Central memory CD8-positive, alpha-beta T cell (primary cell): ENCODE measurements at regions not wholly inside any gene's neighbourhood (a gene's known extent, or its start where the extent isn't known, plus 50 kb on each side); places are given as distances from the start of the nearest gene placed in this dataset.

Source experiments
- ATAC-seq: fragments of 150-1000 bp; cut with Tn5 transposase; replicated peaks from 2 replicates; pipeline ENCODE4 v1.10.0; 2022; ENCODE audit warnings: mild to moderate bottlenecking, moderate FRiP score, moderate number of reproducible peaks; ENCODE audit not compliant: poor library complexity, severe bottlenecking; ENCODE audit errors: extremely low read depth
- DNase-seq, 2 donors: peaks; one replicate each; pipeline ENCODE4 v3.0.0; 2021; ENCODE audit warnings: low spot score in 2 of 2
- H3K27ac Mint-ChIP-seq: one replicate; pipeline ENCODE4 v1.8.0; 2022; ENCODE audit warnings: low read depth, mild to moderate bottlenecking, moderate library complexity, mixed read lengths
- H3K27me3 Mint-ChIP-seq: one replicate; pipeline ENCODE4 v1.8.0; 2022; ENCODE audit warnings: mixed read lengths
- H3K36me3 Mint-ChIP-seq: one replicate; pipeline ENCODE4 v1.8.0; 2022; ENCODE audit warnings: mild to moderate bottlenecking, moderate library complexity, mixed read lengths; ENCODE audit not compliant: insufficient read depth
- H3K4me1 Mint-ChIP-seq: one replicate; pipeline ENCODE4 v1.8.0; 2022; ENCODE audit warnings: mixed read lengths
- H3K4me3 Mint-ChIP-seq: one replicate; pipeline ENCODE4 v1.8.0; 2022; ENCODE audit warnings: mild to moderate bottlenecking, moderate library complexity, mixed read lengths
- H3K9me3 Mint-ChIP-seq: one replicate; pipeline ENCODE4 v1.8.0; 2022; ENCODE audit warnings: mixed read lengths

DNA sequence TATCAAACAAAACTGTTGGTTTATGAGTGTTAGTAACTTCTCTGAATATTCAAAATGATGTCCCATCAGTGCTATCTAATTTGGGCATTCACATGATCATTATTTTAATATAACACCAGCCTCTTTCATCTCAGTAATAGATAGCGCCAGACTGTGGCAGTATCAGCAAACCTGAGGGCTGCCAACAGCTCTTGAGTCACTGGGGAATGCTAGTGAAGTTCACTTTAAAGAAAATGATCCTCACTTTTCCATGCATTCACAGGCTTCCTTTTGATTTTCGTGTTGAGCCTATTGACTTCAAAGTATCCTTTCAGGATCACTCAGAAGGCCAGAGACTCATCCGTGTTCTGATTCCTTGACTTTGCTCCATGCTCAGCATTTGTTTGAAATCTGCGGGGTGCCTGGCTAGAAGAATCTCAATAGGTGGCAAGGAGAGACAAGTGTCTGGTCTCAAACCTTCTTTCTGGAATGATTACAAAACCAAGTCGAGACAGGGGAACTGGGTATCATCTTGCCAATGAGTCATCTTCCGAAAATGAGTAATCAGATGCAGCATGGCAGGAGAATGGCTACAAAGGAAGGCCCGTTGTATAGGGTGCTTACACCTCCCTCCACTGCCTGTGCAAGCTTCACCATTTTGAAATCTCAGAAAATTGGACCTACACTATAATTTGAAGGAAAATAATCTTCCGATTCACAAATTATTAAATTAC lies 509.1 kb downstream of the RASEF start:
- H3K36me3 Mint-ChIP-seq, result no peaks in the 10 kb centered on the region
- H3K4me3 Mint-ChIP-seq, result no peak overlapping the region
- DNase-seq (no peak), ATAC-seq (no peak)
- no peaks in the 10 kb centered on the region for H3K4me1 Mint-ChIP-seq
- H3K27me3 Mint-ChIP-seq, result no peaks in the 10 kb centered on the region
- no peak overlapping the region for H3K27ac Mint-ChIP-seq
- H3K9me3 Mint-ChIP-seq, result peaks cover 4% of the 10 kb centered on the region

DNA sequence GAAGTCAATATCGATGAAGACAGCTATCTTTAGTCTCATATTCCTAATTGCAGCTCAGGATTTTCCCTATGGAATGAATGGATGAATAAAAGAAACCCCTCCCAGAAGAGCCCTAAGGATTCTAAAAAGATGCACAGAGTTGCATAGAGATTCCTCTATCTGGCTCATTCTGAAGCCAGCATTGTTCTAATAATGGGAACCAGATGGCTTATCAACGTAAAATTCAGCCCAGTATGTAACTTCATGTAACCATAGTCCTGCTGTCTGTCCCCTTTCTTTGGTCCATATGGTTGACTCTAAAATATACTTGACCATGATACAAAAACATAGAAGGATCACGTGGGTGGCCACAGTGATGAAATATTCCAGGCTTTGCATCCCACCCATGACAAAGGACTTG lies 508.6 kb downstream of the RASEF start:
- H3K9me3 Mint-ChIP-seq, result peaks cover 5% of the 10 kb centered on the region
- DNase-seq (no peak), ATAC-seq (no peak)
- no peak overlapping the region for H3K4me3 Mint-ChIP-seq
- H3K4me1 Mint-ChIP-seq, result no peaks in the 10 kb centered on the region
- no peaks in the 10 kb centered on the region for H3K36me3 Mint-ChIP-seq
- H3K27ac Mint-ChIP-seq, result no peak overlapping the region
- H3K27me3 Mint-ChIP-seq, result no peaks in the 10 kb centered on the region

DNA sequence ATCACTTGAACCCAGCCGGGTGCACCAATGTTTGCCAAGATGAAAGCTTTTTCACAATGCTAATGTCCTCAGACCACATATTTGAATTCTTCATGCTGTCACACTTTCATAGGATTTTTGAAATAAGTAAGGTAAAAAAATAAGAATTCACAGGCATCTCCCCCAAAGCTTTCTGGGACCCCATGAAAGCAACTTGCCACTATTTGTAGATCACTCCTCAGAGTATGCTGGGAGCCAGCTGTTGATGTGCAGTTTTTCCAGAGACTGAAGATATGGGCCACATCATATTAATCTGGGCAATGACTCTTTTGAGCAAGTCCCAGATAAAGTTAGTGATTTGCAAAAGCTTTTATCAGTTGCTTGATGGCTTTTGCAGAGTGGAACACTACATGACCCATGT lies 507.9 kb downstream of the RASEF start:
- H3K9me3 Mint-ChIP-seq, result peaks cover 11% of the 10 kb centered on the region
- no peak overlapping the region for H3K27ac Mint-ChIP-seq
- DNase-seq (no peak), ATAC-seq (no peak)
- no peaks in the 10 kb centered on the region for H3K36me3 Mint-ChIP-seq
- H3K4me1 Mint-ChIP-seq, result no peaks in the 10 kb centered on the region
- H3K4me3 Mint-ChIP-seq, result no peak overlapping the region
- no peaks in the 10 kb centered on the region for H3K27me3 Mint-ChIP-seq

DNA sequence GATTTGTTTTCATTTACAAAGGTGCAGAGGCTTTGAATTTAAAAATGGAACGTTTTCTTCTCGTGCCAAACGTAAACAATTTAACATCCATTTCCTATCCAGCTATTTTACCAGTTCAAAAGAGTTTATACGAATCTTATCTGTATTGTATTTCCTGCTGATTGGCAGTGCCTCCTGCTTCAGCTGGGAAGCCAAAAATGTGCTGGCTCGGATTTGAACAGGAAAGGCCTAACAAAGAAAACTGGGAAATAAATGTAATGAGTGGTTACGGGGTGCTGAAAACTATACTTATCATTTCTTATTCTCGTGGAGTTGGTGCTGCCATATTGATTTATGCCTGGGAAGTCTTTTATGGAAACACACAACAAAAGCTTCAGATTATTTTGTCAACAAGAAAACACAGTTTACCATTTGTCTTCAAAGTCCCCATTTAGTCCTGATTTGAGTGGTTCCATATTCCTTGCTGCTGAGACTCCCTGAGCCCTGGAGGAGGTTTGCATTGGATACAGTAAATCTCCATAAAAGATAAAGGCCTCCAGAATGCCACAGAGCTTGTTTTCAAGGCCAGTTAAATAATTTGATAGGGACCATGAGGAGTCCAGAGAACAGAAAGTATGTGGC lies 507.4 kb downstream of the RASEF start:
- H3K4me1 Mint-ChIP-seq, result no peaks in the 10 kb centered on the region
- DNase-seq (no peak), ATAC-seq (no peak)
- no peaks in the 10 kb centered on the region for H3K36me3 Mint-ChIP-seq
- no peak overlapping the region for H3K27ac Mint-ChIP-seq
- H3K27me3 Mint-ChIP-seq, result no peaks in the 10 kb centered on the region
- H3K4me3 Mint-ChIP-seq, result no peak overlapping the region
- peaks cover 11% of the 10 kb centered on the region for H3K9me3 Mint-ChIP-seq

DNA sequence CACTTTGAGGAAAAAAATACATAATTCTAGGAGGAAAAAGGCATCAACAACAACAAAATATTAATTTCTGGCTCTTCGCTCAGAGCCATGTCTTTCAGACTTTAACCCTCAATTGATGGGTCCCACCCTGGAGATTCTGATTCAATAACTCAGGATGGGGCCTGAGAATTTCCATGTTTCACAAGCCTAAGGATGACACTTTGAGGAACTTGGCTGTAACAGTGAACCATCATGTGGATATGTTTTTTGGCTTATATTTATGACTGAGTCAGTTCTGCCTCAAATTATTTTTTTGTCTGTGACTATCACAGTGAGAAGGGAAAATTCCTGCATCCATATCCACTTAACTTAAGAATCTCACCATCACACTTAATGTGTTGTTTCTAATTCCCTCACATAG lies 504.6 kb downstream of the RASEF start:
- H3K9me3 Mint-ChIP-seq, result peaks cover 11% of the 10 kb centered on the region
- ATAC-seq, result no peak

DNA sequence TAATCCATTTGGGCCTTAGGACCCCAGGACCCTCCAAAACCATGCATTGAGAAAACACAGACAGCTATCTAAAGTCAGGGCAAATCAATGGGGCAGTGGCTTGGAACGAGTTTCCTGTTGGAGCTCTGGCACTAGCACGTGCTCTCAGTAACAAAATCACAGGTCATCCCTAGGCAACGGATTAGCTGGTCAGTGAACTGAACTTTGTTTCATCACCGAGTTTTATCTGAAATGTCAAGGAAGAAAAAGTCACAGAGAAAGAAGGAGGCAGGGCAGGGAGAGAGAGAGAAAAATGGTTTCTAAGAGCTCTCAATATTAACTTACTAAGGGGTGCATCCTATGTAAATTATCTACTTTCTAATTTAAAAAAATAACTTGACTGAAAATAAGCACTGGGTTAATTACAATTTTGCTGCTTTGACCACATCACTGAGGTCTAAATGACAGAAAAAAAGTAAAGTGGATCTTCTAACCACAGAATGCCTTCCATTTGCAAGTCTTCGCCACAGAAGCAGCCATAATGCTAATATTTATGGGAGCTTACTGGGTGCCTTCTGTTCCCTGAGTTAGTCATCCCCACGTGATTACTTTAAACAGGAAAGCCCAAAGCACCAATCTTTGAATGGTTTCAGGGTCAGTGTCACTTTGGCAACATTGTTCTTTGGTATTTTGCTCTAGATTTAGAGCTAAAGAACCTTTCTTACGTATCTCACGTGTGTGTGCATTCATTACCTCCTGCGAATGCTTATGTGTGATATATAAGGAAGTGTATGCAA lies 503.9 kb downstream of the RASEF start:
- no peaks in the 10 kb centered on the region for H3K36me3 Mint-ChIP-seq
- ATAC-seq (no peak), DNase-seq (no peak)
- no peaks in the 10 kb centered on the region for H3K4me1 Mint-ChIP-seq
- no peak overlapping the region for H3K4me3 Mint-ChIP-seq
- H3K27me3 Mint-ChIP-seq, result no peaks in the 10 kb centered on the region
- no peak overlapping the region for H3K27ac Mint-ChIP-seq
- peaks cover 11% of the 10 kb centered on the region for H3K9me3 Mint-ChIP-seq

More for the DNA sequence above, 504.6 kb downstream of the RASEF start:
- DNase-seq, result no peak
- no peaks in the 10 kb centered on the region for H3K36me3 Mint-ChIP-seq
- no peaks in the 10 kb centered on the region for H3K27me3 Mint-ChIP-seq
- H3K4me3 Mint-ChIP-seq, result no peak overlapping the region
- no peaks in the 10 kb centered on the region for H3K4me1 Mint-ChIP-seq
- H3K27ac Mint-ChIP-seq, result no peak overlapping the region

DNA sequence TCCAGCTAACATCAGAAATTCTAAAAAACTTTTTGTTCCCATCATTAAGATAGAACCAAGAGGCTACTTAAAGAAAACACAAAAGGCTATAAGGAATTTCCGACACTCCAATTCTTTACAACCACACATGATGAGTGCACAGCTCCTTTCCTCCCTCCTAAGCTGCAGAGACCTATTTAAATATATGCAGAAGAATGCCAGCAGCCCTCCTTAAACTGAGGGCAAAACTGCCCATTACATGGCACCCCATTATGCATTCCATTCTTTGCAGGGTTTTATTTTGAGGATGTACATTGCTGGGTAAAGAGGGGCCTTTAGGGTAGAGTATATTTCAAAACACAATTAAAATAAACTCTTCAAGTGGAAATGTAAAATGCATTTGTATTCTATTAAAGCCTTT lies 502.9 kb downstream of the RASEF start:
- H3K4me1 Mint-ChIP-seq, result no peaks in the 10 kb centered on the region
- no peak for ATAC-seq
- H3K27ac Mint-ChIP-seq, result no peak overlapping the region
- H3K27me3 Mint-ChIP-seq, result no peaks in the 10 kb centered on the region
- H3K36me3 Mint-ChIP-seq, result no peaks in the 10 kb centered on the region
- peaks cover 11% of the 10 kb centered on the region for H3K9me3 Mint-ChIP-seq
- H3K4me3 Mint-ChIP-seq, result no peak overlapping the region
- no peak for DNase-seq

DNA sequence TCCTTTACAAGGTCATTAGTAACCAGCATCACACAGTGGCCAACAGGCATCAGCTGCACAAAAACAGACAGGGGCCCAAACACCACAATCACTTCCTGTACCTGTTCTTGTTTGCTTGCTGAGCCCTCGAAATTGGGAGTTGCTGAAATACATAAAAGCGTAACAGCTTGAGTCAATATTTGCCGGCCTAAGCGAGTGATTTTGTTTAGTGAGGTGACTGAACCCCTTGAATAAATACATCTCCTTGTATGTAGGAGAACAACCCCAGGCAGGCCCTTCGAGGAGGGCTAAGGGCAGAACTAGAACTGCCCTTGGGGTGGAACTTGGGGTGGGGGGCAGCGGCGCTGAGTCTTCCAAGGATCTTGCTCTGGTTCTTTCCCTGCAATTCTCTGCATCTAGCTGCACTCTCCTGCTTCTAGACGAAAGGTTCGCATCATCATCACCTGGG lies 502.5 kb downstream of the RASEF start:
- Mint-ChIP-seq H3K36me3 (no peaks in the 10 kb centered on the region), H3K4me3 (no peak overlapping the region)
- no peak for ATAC-seq

DNA sequence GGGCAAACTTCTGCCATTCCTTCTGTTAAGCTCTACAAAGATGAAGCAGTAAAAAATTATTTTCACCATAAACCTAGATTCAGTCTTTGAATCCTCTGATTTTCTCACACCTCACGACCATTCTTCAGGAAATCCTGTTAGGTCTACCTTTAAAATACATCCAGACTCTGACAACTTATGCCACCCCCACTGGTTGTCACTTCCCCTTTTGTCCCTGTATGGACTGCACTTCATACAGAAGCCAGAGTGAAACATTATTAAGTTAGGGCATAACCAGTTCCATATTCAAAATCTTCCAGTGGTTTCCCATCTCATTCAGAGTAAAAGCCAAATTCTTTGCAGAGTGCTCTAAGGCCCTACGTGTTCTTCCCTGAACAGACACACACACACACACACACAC lies 499.8 kb downstream of the RASEF start:
- ATAC-seq (no peak), DNase-seq (no peak)
- H3K4me3 Mint-ChIP-seq, result no peak overlapping the region
- H3K27ac Mint-ChIP-seq, result no peak overlapping the region
- H3K9me3 Mint-ChIP-seq, result peaks cover 8% of the 10 kb centered on the region
- no peaks in the 10 kb centered on the region for H3K4me1 Mint-ChIP-seq
- H3K27me3 Mint-ChIP-seq, result no peaks in the 10 kb centered on the region
- H3K36me3 Mint-ChIP-seq, result peaks cover 2% of the 10 kb centered on the region

More for the DNA sequence above, 502.5 kb downstream of the RASEF start:
- no peak for DNase-seq
- Mint-ChIP-seq H3K9me3 (peaks cover 11% of the 10 kb centered on the region), H3K27ac (no peak overlapping the region), H3K4me1 (no peaks in the 10 kb centered on the region), H3K27me3 (no peaks in the 10 kb centered on the region)

DNA sequence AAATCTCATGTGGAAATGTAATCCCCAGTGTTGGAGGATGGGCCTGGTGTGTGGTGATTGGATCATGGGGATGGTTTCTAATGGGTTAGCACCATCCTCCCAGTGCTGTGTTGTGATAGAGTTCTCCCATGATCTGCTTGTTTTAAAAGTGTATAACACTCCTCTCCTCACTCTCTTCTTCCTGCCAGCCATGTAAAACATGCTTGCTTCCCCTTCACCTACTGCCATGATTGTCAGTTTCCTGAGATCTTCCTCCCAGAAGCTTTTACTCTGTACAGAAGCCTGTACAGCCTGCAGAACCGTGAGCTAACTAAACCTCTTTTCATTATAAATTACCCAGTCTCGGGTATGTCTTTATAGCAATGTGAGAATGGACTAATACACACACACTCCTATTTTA lies 499.1 kb downstream of the RASEF start:
- no peak for ATAC-seq
- peaks cover 8% of the 10 kb centered on the region for H3K9me3 Mint-ChIP-seq

DNA sequence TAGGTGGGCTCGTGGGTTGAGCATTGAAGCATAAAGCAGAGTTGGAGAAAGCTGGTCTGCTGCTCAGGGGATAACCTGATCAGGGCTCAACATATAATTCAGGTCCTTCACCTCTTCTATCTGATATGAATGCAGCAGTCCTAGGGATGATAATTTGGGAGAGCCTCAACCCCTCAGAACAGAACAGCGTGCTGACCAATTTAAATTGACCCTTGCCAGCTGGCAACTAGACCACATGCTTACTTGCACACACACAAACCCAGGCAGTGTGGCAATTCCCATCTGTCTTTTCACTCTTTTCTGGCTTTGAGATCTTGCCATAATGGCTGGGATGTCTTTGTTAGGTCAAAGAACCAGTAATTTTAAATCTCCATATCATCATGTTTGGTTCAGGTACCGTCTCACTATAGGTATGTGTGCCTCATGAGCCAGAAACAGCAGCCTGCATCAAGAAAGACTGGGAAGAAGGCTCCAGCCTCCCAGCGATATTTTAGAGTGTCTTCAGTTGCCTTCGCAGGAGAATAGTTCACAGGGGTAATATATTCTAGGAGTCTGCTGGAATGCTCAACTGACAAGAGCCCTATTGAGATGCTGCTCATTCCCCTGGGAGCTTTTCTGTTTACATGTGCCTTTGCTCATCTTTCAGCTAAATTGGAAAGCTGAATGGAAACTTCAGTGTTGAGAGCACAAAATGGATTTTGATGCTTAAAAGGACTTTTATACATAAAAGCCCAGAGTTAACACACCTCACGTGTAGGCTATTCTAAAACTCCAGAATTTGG lies 497.6 kb downstream of the RASEF start:
- H3K4me3 Mint-ChIP-seq, result no peak overlapping the region
- H3K27ac Mint-ChIP-seq, result no peak overlapping the region
- no peaks in the 10 kb centered on the region for H3K4me1 Mint-ChIP-seq
- no peak for ATAC-seq
- H3K36me3 Mint-ChIP-seq, result peaks cover 3% of the 10 kb centered on the region
- H3K9me3 Mint-ChIP-seq, result peaks cover 5% of the 10 kb centered on the region
- no peak for DNase-seq
- no peaks in the 10 kb centered on the region for H3K27me3 Mint-ChIP-seq

More for the DNA sequence above, 499.1 kb downstream of the RASEF start:
- H3K36me3 Mint-ChIP-seq, result peaks cover 2% of the 10 kb centered on the region
- H3K4me1 Mint-ChIP-seq, result no peaks in the 10 kb centered on the region
- H3K27ac Mint-ChIP-seq, result no peak overlapping the region
- no peaks in the 10 kb centered on the region for H3K27me3 Mint-ChIP-seq
- DNase-seq, result no peak
- no peak overlapping the region for H3K4me3 Mint-ChIP-seq

DNA sequence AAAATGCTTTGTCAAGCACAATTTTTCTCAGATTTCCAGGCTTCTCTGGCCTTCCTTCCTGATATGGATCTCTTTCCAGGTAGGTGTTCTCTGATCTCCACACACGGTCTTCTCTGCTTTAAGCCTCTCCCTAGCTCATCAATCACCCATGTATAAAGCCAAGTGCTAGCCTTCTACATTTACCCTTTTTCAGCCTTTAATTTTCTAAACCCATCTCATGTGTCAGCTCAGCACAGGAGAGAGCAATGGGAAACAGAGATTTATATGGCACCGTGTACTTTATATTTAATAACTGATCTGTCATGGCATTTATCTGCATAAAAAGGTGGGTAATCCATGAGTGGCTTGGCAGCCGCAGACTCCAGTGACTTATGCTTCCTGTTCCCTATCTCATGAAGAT lies 495.0 kb downstream of the RASEF start:
- H3K36me3 Mint-ChIP-seq, result peaks cover 3% of the 10 kb centered on the region
- H3K4me1 Mint-ChIP-seq, result no peaks in the 10 kb centered on the region
- peaks cover 10% of the 10 kb centered on the region for H3K9me3 Mint-ChIP-seq
- H3K4me3 Mint-ChIP-seq, result no peak overlapping the region
- H3K27ac Mint-ChIP-seq, result no peak overlapping the region
- DNase-seq, result no peak
- H3K27me3 Mint-ChIP-seq, result no peaks in the 10 kb centered on the region
- ATAC-seq, result no peak
